ENCODE measurements at regions not wholly inside any gene's neighbourhood (a gene's known extent, or its start where the extent isn't known, plus 50 kb on each side); places are given as distances from the start of the nearest gene placed in this dataset.

DNA sequence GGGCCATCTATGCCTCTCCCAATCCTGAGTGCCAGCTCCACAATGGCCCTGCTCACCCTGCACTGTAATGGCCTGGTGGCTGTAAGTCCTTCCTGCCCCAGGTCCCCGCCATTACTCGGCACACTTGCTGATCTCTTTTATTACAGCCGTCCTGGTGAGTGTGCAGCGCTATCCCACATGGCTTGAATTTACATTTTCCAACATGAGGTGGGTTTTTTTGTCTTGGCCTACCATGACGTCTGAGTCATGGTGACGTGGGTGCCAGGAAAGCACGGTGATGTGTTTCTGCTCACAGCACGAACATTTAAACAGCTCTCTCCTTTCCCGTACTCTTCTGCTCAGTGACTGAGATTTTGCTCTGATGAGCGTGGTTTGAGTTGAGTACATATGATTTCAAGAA is 55.2 kb upstream of the FOXF1 start:
- TF ChIP-seq SP1 (IDR thresholded peaks at IDR 0.05; ENCODE audit: low read depth) (no peak), POLR2AphosphoS5 (IDR thresholded peaks at IDR 0.05; ENCODE audit: low read depth, low read length) (no peak), POLR2A (IDR thresholded peaks at IDR 0.05; ENCODE audit: borderline replicate concordance, extremely low read depth, insufficient read depth, insufficient read length) (no peak), EZH2phosphoT487 (IDR thresholded peaks at IDR 0.05; ENCODE audit: borderline replicate concordance) (no peak)
- TF ChIP-seq, protein P1, sequence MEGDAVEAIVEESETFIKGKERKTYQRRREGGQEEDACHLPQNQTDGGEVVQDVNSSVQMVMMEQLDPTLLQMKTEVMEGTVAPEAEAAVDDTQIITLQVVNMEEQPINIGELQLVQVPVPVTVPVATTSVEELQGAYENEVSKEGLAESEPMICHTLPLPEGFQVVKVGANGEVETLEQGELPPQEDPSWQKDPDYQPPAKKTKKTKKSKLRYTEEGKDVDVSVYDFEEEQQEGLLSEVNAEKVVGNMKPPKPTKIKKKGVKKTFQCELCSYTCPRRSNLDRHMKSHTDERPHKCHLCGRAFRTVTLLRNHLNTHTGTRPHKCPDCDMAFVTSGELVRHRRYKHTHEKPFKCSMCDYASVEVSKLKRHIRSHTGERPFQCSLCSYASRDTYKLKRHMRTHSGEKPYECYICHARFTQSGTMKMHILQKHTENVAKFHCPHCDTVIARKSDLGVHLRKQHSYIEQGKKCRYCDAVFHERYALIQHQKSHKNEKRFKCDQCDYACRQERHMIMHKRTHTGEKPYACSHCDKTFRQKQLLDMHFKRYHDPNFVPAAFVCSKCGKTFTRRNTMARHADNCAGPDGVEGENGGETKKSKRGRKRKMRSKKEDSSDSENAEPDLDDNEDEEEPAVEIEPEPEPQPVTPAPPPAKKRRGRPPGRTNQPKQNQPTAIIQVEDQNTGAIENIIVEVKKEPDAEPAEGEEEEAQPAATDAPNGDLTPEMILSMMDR (IDR thresholded peaks at IDR 0.05 in 2 of 3, conservative IDR thresholded peaks at IDR 0.05 in 1 of 3; ENCODE audit: borderline replicate concordance in 1 of 3, insufficient read depth in 1 of 3, low read depth in 2 of 3, low read length in 2 of 3), result no peak
